IMR-90 (cell line): ENCODE measurements at regions not wholly inside any gene's neighbourhood (a gene's known extent, or its start where the extent isn't known, plus 50 kb on each side); places are given as distances from the start of the nearest gene placed in this dataset.

Source experiments
- ATAC-seq: fragments of 200-7000 bp; cut with Tn5 transposase; 2 replicates; pipeline ENCODE4 v1.9.1; 2020; ENCODE audit warnings: low read depth, mild to moderate bottlenecking, moderate library complexity
- BruUV-seq: library from RNA; stranded (reverse); fragments of 400-500 nt; replicated peaks from 2 replicates; lab custom pipeline; 2021; lab: Mats Ljungman, UMichigan
- CTCF ChIA-PET: fragments of 300-600 bp; formaldehyde crosslinking; extraction: SDS; loops from one replicate; lab custom pipeline; 2021; ENCODE audit warnings: antibody characterized with exemption; lab: Yijun Ruan, JAX
- POLR2A ChIA-PET: fragments of 300-600 bp; sonication (Branson Sonifier 250); formaldehyde crosslinking; loops from one replicate; lab custom pipeline; 2022; ENCODE audit warnings: antibody characterized with exemption; ENCODE audit not compliant: unreplicated experiment; lab: Charles Lee
- DNase-seq: peaks from one replicate; pipeline ENCODE4 v3.0.0; 2013
- H2AFZ ChIP-seq: replicated peaks from 2 replicates; pipeline ENCODE3; 2013; ENCODE audit warnings: low read length, mild to moderate bottlenecking; ENCODE audit not compliant: poor library complexity
- H2AK5ac ChIP-seq: 2 replicates; pipeline ENCODE4 v1.6.1; 2013; ENCODE audit warnings: low read depth, low read length, inconsistent platforms
- H2AK9ac ChIP-seq: replicated peaks from 2 replicates; pipeline ENCODE3; 2013; ENCODE audit warnings: mild to moderate bottlenecking, low read depth, low read length, moderate library complexity; ENCODE audit not compliant: poor library complexity
- H2BK120ac ChIP-seq: 2 replicates; pipeline ENCODE4 v1.6.1; 2013; ENCODE audit warnings: low read depth, low read length, inconsistent platforms
- H2BK15ac ChIP-seq: 3 replicates; pipeline ENCODE4 v1.6.1; 2013; ENCODE audit warnings: low read depth, low read length, inconsistent platforms
- H2BK20ac ChIP-seq: 2 replicates; pipeline ENCODE4 v1.6.1; 2013; ENCODE audit warnings: low read depth, mild to moderate bottlenecking, inconsistent platforms, low read length, moderate library complexity
- H2BK5ac ChIP-seq: 2 replicates; pipeline ENCODE4 v1.6.1; 2013; ENCODE audit warnings: mild to moderate bottlenecking, low read depth, low read length, inconsistent platforms; ENCODE audit not compliant: poor library complexity, severe bottlenecking
- H3K14ac ChIP-seq: replicated peaks from 2 replicates; pipeline ENCODE4 v1.6.1; 2013; ENCODE audit warnings: low read depth, low read length, inconsistent platforms
- H3K18ac ChIP-seq: 2 replicates; pipeline ENCODE4 v1.6.1; 2013; ENCODE audit warnings: low read depth, low read length, control low read depth
- H3K23ac ChIP-seq: 2 replicates; pipeline ENCODE4 v1.6.1; 2013; ENCODE audit warnings: low read depth, low read length, inconsistent platforms
- H3K27ac ChIP-seq: 2 replicates; pipeline ENCODE4 v1.5.1; 2013; ENCODE audit warnings: mild to moderate bottlenecking, control low read depth, low read length; ENCODE audit not compliant: insufficient read depth
- H3K27me3 ChIP-seq: 2 replicates; pipeline ENCODE4 v1.6.1; 2013; ENCODE audit warnings: low read length; ENCODE audit not compliant: control insufficient read depth, insufficient read depth
- H3K36me3 ChIP-seq: 2 replicates; pipeline ENCODE4 v1.6.1; 2013; ENCODE audit warnings: low read length, mixed read lengths; ENCODE audit not compliant: control insufficient read depth, insufficient read depth
- H3K4ac ChIP-seq: 2 replicates; pipeline ENCODE4 v1.6.1; 2013; ENCODE audit warnings: low read depth, low read length, inconsistent platforms
- H3K4me1 ChIP-seq: 2 replicates; pipeline ENCODE4 v1.6.1; 2013; ENCODE audit warnings: low read length, mixed read lengths; ENCODE audit not compliant: control insufficient read depth, insufficient read depth
- H3K4me2 ChIP-seq: 2 replicates; pipeline ENCODE4 v1.6.1; 2013; ENCODE audit warnings: low read depth, mild to moderate bottlenecking, control low read depth, low read length, moderate library complexity
- H3K4me3 ChIP-seq: 2 replicates; pipeline ENCODE4 v1.5.1; 2013; ENCODE audit warnings: low read depth, mild to moderate bottlenecking, control low read depth, low read length, moderate library complexity; ENCODE audit not compliant: insufficient read depth
- H3K56ac ChIP-seq: 2 replicates; pipeline ENCODE4 v1.6.1; 2013; ENCODE audit warnings: low read length, inconsistent platforms; ENCODE audit not compliant: insufficient read depth; ENCODE audit errors: extremely low read depth
- H3K79me1 ChIP-seq, 2 experiments: 2 replicates each; pipeline ENCODE4 v1.6.1; 2013; ENCODE audit warnings: low read length in 2 of 2, inconsistent platforms in 1 of 2, low read depth in 1 of 2
- H3K9ac ChIP-seq: 2 replicates; pipeline ENCODE4 v1.6.1; 2013; ENCODE audit warnings: low read depth, low read length, control low read depth
- H3K9me1 ChIP-seq: 2 replicates; pipeline ENCODE4 v1.6.1; 2013; ENCODE audit warnings: low read length, inconsistent platforms; ENCODE audit not compliant: insufficient read depth
- H3K9me3 ChIP-seq: 2 replicates; pipeline ENCODE4 v1.6.1; 2013; ENCODE audit warnings: low read length; ENCODE audit not compliant: control insufficient read depth, insufficient read depth
- H4K20me1 ChIP-seq: 2 replicates; pipeline ENCODE4 v1.6.1; 2013; ENCODE audit warnings: low read length, inconsistent platforms; ENCODE audit not compliant: insufficient read depth
- H4K5ac ChIP-seq: 2 replicates; pipeline ENCODE4 v1.6.1; 2013; ENCODE audit warnings: mild to moderate bottlenecking, low read depth, low read length, control low read depth
- H4K8ac ChIP-seq, 2 experiments: 2 replicates each; pipeline ENCODE4 v1.6.1; 2013; ENCODE audit warnings: low read depth in 2 of 2, low read length in 2 of 2, control low read depth in 1 of 2, inconsistent platforms in 1 of 2
- H4K91ac ChIP-seq: 2 replicates; pipeline ENCODE4 v1.6.1; 2013; ENCODE audit warnings: low read depth, low read length, inconsistent platforms; ENCODE audit not compliant: insufficient read depth
- BHLHE40 ChIP-seq: fragments of 150-350 bp; IDR thresholded peaks from 2 replicates; pipeline ENCODE4 v1.6.1; 2016; ENCODE audit warnings: mild to moderate bottlenecking, low read depth, low read length
- CEBPB ChIP-seq: IDR thresholded peaks from 2 replicates; pipeline ENCODE4 v1.6.1; 2012; ENCODE audit warnings: low read depth, low read length, improper control_type of control experiment
- CHD1 ChIP-seq: IDR thresholded peaks from 2 replicates; pipeline ENCODE4 v1.6.1; 2012; ENCODE audit warnings: low read depth, low read length, improper control_type of control experiment
- CTCF ChIP-seq: conservative IDR thresholded peaks from 2 replicates; pipeline ENCODE4 v1.5.1; 2012; ENCODE audit warnings: mild to moderate bottlenecking, low read depth, low read length, improper control_type of control experiment
- ELK1 ChIP-seq: fragments of 150-350 bp; IDR thresholded peaks from 2 replicates; pipeline ENCODE4 v1.6.1; 2016; ENCODE audit warnings: low read depth, mild to moderate bottlenecking, low read length, moderate library complexity, borderline replicate concordance
- FOS ChIP-seq: fragments of 150-350 bp; IDR thresholded peaks from 2 replicates; pipeline ENCODE4 v1.6.1; 2016; ENCODE audit warnings: low read depth, low read length
- MAFK ChIP-seq: IDR thresholded peaks from 2 replicates; pipeline ENCODE4 v1.6.1; 2012; ENCODE audit warnings: low read depth, low read length, improper control_type of control experiment
- MAZ ChIP-seq: IDR thresholded peaks from 2 replicates; pipeline ENCODE4 v1.6.1; 2012; ENCODE audit warnings: low read depth, mild to moderate bottlenecking, low read length, improper control_type of control experiment, moderate library complexity, borderline replicate concordance
- MXI1 ChIP-seq: IDR thresholded peaks from 2 replicates; pipeline ENCODE4 v1.6.1; 2012; ENCODE audit warnings: low read depth, mild to moderate bottlenecking, low read length, moderate library complexity, borderline replicate concordance
- NFE2L2 ChIP-seq: fragments of 150-350 bp; IDR thresholded peaks from 2 replicates; pipeline ENCODE4 v1.6.1; 2016; ENCODE audit warnings: low read depth, mild to moderate bottlenecking, low read length
- POLR2A ChIP-seq: IDR thresholded peaks from 2 replicates; pipeline ENCODE4 v1.6.1; 2012; ENCODE audit warnings: mild to moderate bottlenecking, low read depth, low read length
- RAD21 ChIP-seq: IDR thresholded peaks from 2 replicates; pipeline ENCODE4 v1.6.1; 2012; ENCODE audit warnings: low read length, improper control_type of control experiment
- RCOR1 ChIP-seq: IDR thresholded peaks from 2 replicates; pipeline ENCODE4 v1.6.1; 2012; ENCODE audit warnings: mild to moderate bottlenecking, low read length, improper control_type of control experiment; ENCODE audit not compliant: insufficient replicate concordance
- RFX5 ChIP-seq: IDR thresholded peaks from 2 replicates; pipeline ENCODE4 v1.8.0; 2012; ENCODE audit warnings: low read depth, mild to moderate bottlenecking, low read length, moderate library complexity
- SMC3 ChIP-seq: fragments of 150-350 bp; IDR thresholded peaks from 2 replicates; pipeline ENCODE4 v1.6.1; 2016; ENCODE audit warnings: low read depth, mild to moderate bottlenecking, antibody characterized with exemption, low read length, moderate library complexity
- USF2 ChIP-seq: fragments of 150-350 bp; IDR thresholded peaks from 2 replicates; pipeline ENCODE4 v1.6.1; 2017; ENCODE audit warnings: mild to moderate bottlenecking, antibody characterized with exemption, low read length, low read depth
- WGBS, 2 experiments: methylation state at CpG; one replicate each; pipeline versions ENCODE4 v1.1.5 to v1.1.7; 2013; ENCODE audit warnings: missing lambda C conversion rate in 2 of 2; ENCODE audit not compliant: insufficient read length in 1 of 2; ENCODE audit errors: extremely low coverage in 2 of 2; 5-methylcytosine and 5-hydroxymethylcytosine counted together
- dilution Hi-C: fragments of 300-500 bp; cut with HindIII; formaldehyde crosslinking; loops from one replicate; pipeline ENCODE4 v1.14.3; 2018; ENCODE audit warnings: low sequenced_read_pairs; ENCODE audit not compliant: unreplicated experiment
- in situ Hi-C: fragments of 300-500 bp; cut with MboI; formaldehyde crosslinking; loops from 3 replicates; pipeline ENCODE4 v1.14.3; 2019; ENCODE audit warnings: low sequenced_read_pairs, inconsistent platforms, mixed read lengths
- intact Hi-C: fragments of 100-400 bp; cut with micrococcal nuclease; formaldehyde crosslinking; loops from 2 replicates; pipeline ENCODE4 v1.10.0; 2022

GRCh38 chr3:152607179-152607578 lies 227.8 kb upstream of the P2RY1 start:
- Histone ChIP-seq H2AK5ac (no peak overlapping the region), H3K36me3 (no peaks in the 10 kb centered on the region), H3K4me3 (no peak overlapping the region), H4K91ac (no peak overlapping the region), H4K8ac (no peak overlapping the region), H3K14ac (no peak overlapping the region), H3K9me1 (no peaks in the 10 kb centered on the region), H3K4ac (no peak overlapping the region), H3K4me1 (no peaks in the 10 kb centered on the region), H3K56ac (no peak overlapping the region), H3K27ac (no peak overlapping the region), H2AFZ (no peak overlapping the region), H3K9ac (no peak overlapping the region), H4K5ac (no peak overlapping the region), H3K23ac (no peak overlapping the region), H2BK5ac (no peak overlapping the region), H2BK15ac (no peak overlapping the region), H2BK20ac (no peak overlapping the region), H3K79me1 (no peaks in the 10 kb centered on the region), H2BK120ac (no peak overlapping the region), H3K9me3 (peaks cover 4% of the 10 kb centered on the region; the same call in 1 of the 2 replicates), H2AK9ac (no peak overlapping the region), H3K4me2 (no peak overlapping the region), H3K27me3 (no peaks in the 10 kb centered on the region), H3K18ac (no peak overlapping the region), H4K20me1 (no peaks in the 10 kb centered on the region)
- TF ChIP-seq CTCF (no peak), CHD1 (no peak), RCOR1 (no peak), MXI1 (no peak), FOS (no peak), RFX5 (no peak), ELK1 (no peak), SMC3 (no peak), NFE2L2 (no peak), RAD21 (no peak), POLR2A (no peak), MAFK (no peak), CEBPB (no peak), BHLHE40 (no peak), USF2 (no peak), MAZ (no peak)
- in situ Hi-C loops (no loop called here), dilution Hi-C loops (no loop called here), intact Hi-C loops (no loop called here)
- no TSS peak for BruUV-seq
- ChIA-PET POLR2A (no interaction called here), CTCF (no interaction called here)
- DNase-seq (no peak), ATAC-seq (no peak)
- no CpG with 5 or more reads among the region's 1 CpG for WGBS, 2 experiments
